OCI-LY1 (cell line): ENCODE measurements at regions not wholly inside any gene's neighbourhood (a gene's known extent, or its start where the extent isn't known, plus 50 kb on each side); places are given as distances from the start of the nearest gene placed in this dataset.

Source experiments
- CTCF ChIP-seq: fragments of 200-600 bp; sonication (generic), shearing (Covaris generic); IDR thresholded peaks from 2 replicates; pipeline ENCODE4 v1.5.1; 2017; ENCODE audit warnings: mild to moderate bottlenecking, antibody characterized with exemption, low read length, moderate library complexity, mixed read lengths
- EZH2 ChIP-seq: fragments of 200-600 bp; sonication (generic), shearing (Covaris generic); IDR thresholded peaks from 2 replicates; pipeline ENCODE4 v1.8.0; 2017; ENCODE audit warnings: borderline replicate concordance, mixed run types, mild to moderate bottlenecking, antibody characterized with exemption, low read length, moderate library complexity, mixed read lengths

DNA sequence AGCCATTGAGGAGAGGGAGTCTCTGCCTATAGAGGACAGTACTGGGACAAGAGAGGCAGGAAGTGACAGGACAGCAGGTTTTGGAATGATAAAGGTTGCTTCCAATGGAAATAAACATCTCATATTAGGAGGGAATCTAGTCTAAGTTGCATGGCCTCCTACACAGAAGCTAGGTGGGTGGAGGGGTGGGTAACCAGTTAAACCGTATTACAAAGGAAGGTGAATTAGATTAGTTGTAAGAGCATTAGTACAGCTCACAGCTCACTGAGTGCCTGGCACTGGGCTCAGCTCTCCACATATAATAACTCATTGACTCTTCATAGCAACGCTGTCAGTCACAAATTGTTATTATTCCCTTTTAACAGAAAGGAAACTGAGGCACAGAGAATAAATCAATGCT is 468.1 kb downstream of the PTPRU start:
- TF ChIP-seq CTCF = no peak
- TF ChIP-seq EZH2 = no peak
